ENCODE measurements at regions not wholly inside any gene's neighbourhood (a gene's known extent, or its start where the extent isn't known, plus 50 kb on each side); places are given as distances from the start of the nearest gene placed in this dataset.

- Histone ChIP-seq H4K5ac (ENCODE audit: insufficient read length, low read depth, low read length) (no peak overlapping the region), H3K56ac (ENCODE audit: insufficient read length, low read depth, low read length) (no peak overlapping the region), H3K14ac (ENCODE audit: insufficient read depth, low read length) (no peak overlapping the region), H3K9ac (ENCODE audit: extremely low read depth, insufficient read length, low read length) (no peak overlapping the region), H3K79me2 (ENCODE audit: insufficient read depth, low read length) (no peaks in the 10 kb centered on the region), H2BK15ac (ENCODE audit: low read depth, low read length) (no peak overlapping the region), H3K23ac (ENCODE audit: insufficient read length, low read depth, low read length) (no peak overlapping the region), H3T11ph (ENCODE audit: low read length) (no peak overlapping the region), H3K18ac (ENCODE audit: insufficient read length, low read depth, low read length) (no peak overlapping the region), H2AFZ (ENCODE audit: low read length) (no peak overlapping the region), H4K20me1 (ENCODE audit: control insufficient read depth, insufficient read depth, insufficient read length) (no peaks in the 10 kb centered on the region), H2BK120ac (ENCODE audit: low read depth, low read length, poor library complexity, severe bottlenecking) (no peak overlapping the region), H3K4me1 (ENCODE audit: insufficient read depth, low read length) (no peaks in the 10 kb centered on the region), H2BK20ac (ENCODE audit: low read depth, low read length, poor library complexity, severe bottlenecking) (no peak overlapping the region), H2AK5ac (ENCODE audit: insufficient read length, low read length) (no peak overlapping the region), H4K91ac (ENCODE audit: insufficient read length, low read depth, low read length) (no peak overlapping the region), H3K9me3 (ENCODE audit: control insufficient read depth, low read depth, low read length) (no peaks in the 10 kb centered on the region), H3K4me2 (ENCODE audit: insufficient read depth, insufficient read length, low read length) (no peak overlapping the region), H2BK5ac (ENCODE audit: insufficient read length, low read length) (no peak overlapping the region), H3K4ac (ENCODE audit: low read depth, low read length) (no peak overlapping the region), H3K27ac (ENCODE audit: insufficient read length, low read depth, low read length) (no peak overlapping the region), H3K27me3 (ENCODE audit: insufficient read depth, low read length) (no peaks in the 10 kb centered on the region), H3K23me2 (ENCODE audit: insufficient read length, low read depth, low read length, poor library complexity, severe bottlenecking) (no peaks in the 10 kb centered on the region), H3K79me1 (ENCODE audit: insufficient read depth, low read depth, low read length, poor library complexity, severe bottlenecking) (no peaks in the 10 kb centered on the region), H2BK12ac (ENCODE audit: insufficient read length, low read depth, low read length) (no peak overlapping the region), H4K8ac (replicated peaks; ENCODE audit: insufficient read length, low read depth, low read length) (no peak overlapping the region)
- no CpG with 5 or more reads among the region's 2 CpGs for WGBS (ENCODE audit: extremely low coverage, insufficient read length, low lambda C conversion rate)
- Mint-ChIP-seq H3K27me3 (ENCODE audit: low read depth) (no peaks in the 10 kb centered on the region), H3K36me3 (ENCODE audit: insufficient read depth in 1 of 3, low read depth in 3 of 3) (no peaks in the 10 kb centered on the region), H3K27ac (no peak overlapping the region), H3K4me3 (no peak overlapping the region), H3K9me3 (no peaks in the 10 kb centered on the region), H3K4me1 (no peaks in the 10 kb centered on the region)
- no peak for DNase-seq
- no peak for TF ChIP-seq CTCF (conservative IDR thresholded peaks at IDR 0.05)
Measured at GRCh38 chr3:22241110-22241509, 490.1 kb upstream of the ZNF385D start.
